PC-3 (cell line): ENCODE measurements at regions not wholly inside any gene's neighbourhood (a gene's known extent, or its start where the extent isn't known, plus 50 kb on each side); places are given as distances from the start of the nearest gene placed in this dataset.

Experiments
- CTCF ChIP-seq: fragments of 300-600 bp; sonication (generic); conservative IDR thresholded peaks from 2 replicates; pipeline ENCODE4 v1.5.1; 2017; ENCODE audit warnings: antibody characterized with exemption, low read depth, mild to moderate bottlenecking, low read length
- EZH2 ChIP-seq: fragments of 300-600 bp; sonication (generic); IDR thresholded peaks from one replicate; pipeline ENCODE4 v1.6.1; 2017; ENCODE audit warnings: antibody characterized with exemption, mild to moderate bottlenecking, low read length; ENCODE audit not compliant: unreplicated experiment
- EZH2phosphoT487 ChIP-seq: fragments of 300-600 bp; sonication (generic); IDR thresholded peaks from 2 replicates; pipeline ENCODE4 v1.6.1; 2018; ENCODE audit warnings: mild to moderate bottlenecking, antibody characterized with exemption, low read length, borderline replicate concordance

- no peak for TF ChIP-seq CTCF
- no peak for TF ChIP-seq EZH2
- no peak for TF ChIP-seq EZH2phosphoT487
These were observed 86.5 kb downstream of the PTGR3 start for GRCh38 chr18:75122334-75122958.
